ENCODE measurements at regions not wholly inside any gene's neighbourhood (a gene's known extent, or its start where the extent isn't known, plus 50 kb on each side); places are given as distances from the start of the nearest gene placed in this dataset.

DNA sequence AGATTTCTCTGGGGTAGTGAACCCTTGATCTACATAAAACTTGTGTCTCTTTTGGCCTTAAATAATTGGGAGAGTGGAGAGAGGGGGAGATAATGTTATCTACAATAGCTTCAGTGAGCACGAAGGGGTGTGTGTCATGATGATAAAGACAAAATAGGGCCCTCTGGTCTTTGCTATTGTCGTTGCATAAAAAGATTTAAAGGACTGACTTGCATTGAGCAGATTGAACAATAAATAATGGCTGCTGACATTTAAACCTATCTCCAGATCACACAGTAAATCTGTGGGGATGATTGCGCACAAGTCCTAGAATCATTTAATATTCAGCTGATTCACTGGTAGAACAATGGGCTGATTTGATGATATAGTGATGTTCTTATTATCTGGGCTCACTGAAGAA is 71.3 kb upstream of the GAP43 start:
- TF ChIP-seq CTCF (conservative IDR thresholded peaks at IDR 0.05; ENCODE audit: low read depth, low read length) (no peak), EZH2 (IDR thresholded peaks at IDR 0.05; ENCODE audit: borderline replicate concordance, low read depth, low read length, poor library complexity, severe bottlenecking) (no peak)

All from A673 (cell line).